Fibroblast of peridontal ligament (primary cell): ENCODE measurements at regions not wholly inside any gene's neighbourhood (a gene's known extent, or its start where the extent isn't known, plus 50 kb on each side); places are given as distances from the start of the nearest gene placed in this dataset.

ENCODE experiments used
- DNase-seq: peaks from one replicate; pipeline ENCODE4 v3.0.0-alpha.2; 2010; ENCODE audit errors: extremely low read depth

- no peak for DNase-seq
Measured at GRCh38 chr10:10432296-10433035, 585.2 kb upstream of the CELF2 start.

GRCh38 chr10:10434312-10434711 lies 583.4 kb upstream of the CELF2 start:
- no peak for DNase-seq

GRCh38 chr10:10437886-10438285 lies 579.8 kb upstream of the CELF2 start:
- DNase-seq, result no peak

GRCh38 chr10:10438335-10439100 lies 579.2 kb upstream of the CELF2 start:
- no peak for DNase-seq

GRCh38 chr10:10456856-10457255 lies 560.8 kb upstream of the CELF2 start:
- DNase-seq, result no peak

GRCh38 chr10:10460451-10460850 lies 557.2 kb upstream of the CELF2 start:
- DNase-seq, result no peak

- no peak for DNase-seq
Measured at GRCh38 chr10:10462151-10462941, 555.3 kb upstream of the CELF2 start.

GRCh38 chr10:10471758-10472157 lies 545.9 kb upstream of the CELF2 start:
- no peak for DNase-seq

- no peak for DNase-seq
Measured at GRCh38 chr10:10475812-10476211, 541.9 kb upstream of the CELF2 start.

GRCh38 chr10:10477844-10478243 lies 539.8 kb upstream of the CELF2 start:
- no peak for DNase-seq

GRCh38 chr10:10479465-10479864 lies 538.2 kb upstream of the CELF2 start:
- DNase-seq, result no peak

- DNase-seq, result no peak
Measured at GRCh38 chr10:10482613-10483012, 535.1 kb upstream of the CELF2 start.

GRCh38 chr10:10489076-10489475 lies 528.6 kb upstream of the CELF2 start:
- no peak for DNase-seq

GRCh38 chr10:10489805-10490571 lies 527.7 kb upstream of the CELF2 start:
- no peak for DNase-seq

- no peak for DNase-seq
Measured at GRCh38 chr10:10490581-10490980, 527.1 kb upstream of the CELF2 start.

GRCh38 chr10:10492420-10492819 lies 525.3 kb upstream of the CELF2 start:
- no peak for DNase-seq

- DNase-seq, result no peak
Measured at GRCh38 chr10:10493833-10494232, 523.8 kb upstream of the CELF2 start.

GRCh38 chr10:10497245-10497644 lies 520.4 kb upstream of the CELF2 start:
- no peak for DNase-seq

- no peak for DNase-seq
Measured at GRCh38 chr10:10498781-10499180, 518.9 kb upstream of the CELF2 start.

GRCh38 chr10:10499839-10500238 lies 517.8 kb upstream of the CELF2 start:
- DNase-seq, result no peak

GRCh38 chr10:10500937-10501336 lies 516.7 kb upstream of the CELF2 start:
- DNase-seq, result no peak

GRCh38 chr10:10503772-10504171 lies 513.9 kb upstream of the CELF2 start:
- no peak for DNase-seq
